Vagina (tissue), 2 donors: ENCODE measurements at regions not wholly inside any gene's neighbourhood (a gene's known extent, or its start where the extent isn't known, plus 50 kb on each side); places are given as distances from the start of the nearest gene placed in this dataset.
A peak's percentile ranks its signal among the peaks of the same experiment; 100 is the strongest.

Experiments
- CTCF ChIP-seq, 3 experiments: fragments of 450-650 bp in 2 of 3; fragments of 200-600 bp in 1 of 3; sonication (generic) in 1 of 3; IDR thresholded peaks; one replicate each; pipeline ENCODE4 v1.5.1; 2017 to 2019; ENCODE audit warnings: antibody characterized with exemption in 3 of 3, mild to moderate bottlenecking in 2 of 3, moderate library complexity in 2 of 3
- POLR2AphosphoS5 ChIP-seq, 2 donors: sonication (generic); formaldehyde crosslinking; IDR thresholded peaks; one replicate each; pipeline ENCODE4 v1.9.0; 2017; ENCODE audit warnings: antibody characterized with exemption in 2 of 2, mild to moderate bottlenecking in 2 of 2, low read depth in 1 of 2; ENCODE audit not compliant: insufficient read depth in 1 of 2

- peak in 1 of 2 donors; percentile 67 for TF ChIP-seq POLR2AphosphoS5 (IDR thresholded peaks at IDR 0.05; ENCODE audit: insufficient read depth in 1 of 2, low read depth in 1 of 2)
- TF ChIP-seq CTCF (IDR thresholded peaks at IDR 0.05) = no peak
These were observed 132.0 kb downstream of the FAM174A start for GRCh38 chr5:100667161-100667630.
